ENCODE measurements at regions not wholly inside any gene's neighbourhood (a gene's known extent, or its start where the extent isn't known, plus 50 kb on each side); places are given as distances from the start of the nearest gene placed in this dataset.

GRCh38 chr7:33781167-33781566 is 124.2 kb upstream of the BMPER start:
- TF ChIP-seq CTCF (IDR thresholded peaks at IDR 0.05) (no peak), POLR2A (IDR thresholded peaks at IDR 0.05) (no peak)

Data from heart left ventricle (tissue), 13 donors.